Panc1 (cell line): ENCODE measurements at regions not wholly inside any gene's neighbourhood (a gene's known extent, or its start where the extent isn't known, plus 50 kb on each side); places are given as distances from the start of the nearest gene placed in this dataset.

Source experiments
- TCF7L2 ChIP-seq: IDR thresholded peaks from 2 replicates; pipeline ENCODE4 v1.6.1; 2011; ENCODE audit warnings: mild to moderate bottlenecking, low read depth, low read length, inconsistent platforms
- TF ChIP-seq, protein P1 (sequence below): fragments of 450-650 bp; IDR thresholded peaks from 2 replicates; pipeline ENCODE4 v1.5.1; 2017; ENCODE audit warnings: mild to moderate bottlenecking

DNA sequence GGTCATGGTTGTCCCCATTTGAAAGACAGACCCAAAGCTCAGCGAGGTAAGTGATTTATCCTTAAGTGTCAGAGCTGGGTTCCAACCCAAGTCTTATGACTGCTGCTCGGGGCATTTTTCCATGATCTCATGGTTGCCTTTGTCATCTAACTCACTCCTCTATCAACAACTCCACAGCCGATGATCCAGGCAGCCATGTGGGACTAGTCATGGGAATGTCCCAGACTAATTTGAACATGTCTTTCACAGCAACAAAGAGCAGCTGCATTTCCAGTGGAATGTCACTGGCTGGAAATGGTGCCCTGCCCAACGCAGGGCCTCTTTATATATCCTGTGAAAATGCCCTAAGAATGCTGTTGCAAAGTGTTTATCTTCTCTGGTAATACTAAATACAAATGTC is 284.8 kb upstream of the PPARGC1A start:
- TF ChIP-seq, protein P1, sequence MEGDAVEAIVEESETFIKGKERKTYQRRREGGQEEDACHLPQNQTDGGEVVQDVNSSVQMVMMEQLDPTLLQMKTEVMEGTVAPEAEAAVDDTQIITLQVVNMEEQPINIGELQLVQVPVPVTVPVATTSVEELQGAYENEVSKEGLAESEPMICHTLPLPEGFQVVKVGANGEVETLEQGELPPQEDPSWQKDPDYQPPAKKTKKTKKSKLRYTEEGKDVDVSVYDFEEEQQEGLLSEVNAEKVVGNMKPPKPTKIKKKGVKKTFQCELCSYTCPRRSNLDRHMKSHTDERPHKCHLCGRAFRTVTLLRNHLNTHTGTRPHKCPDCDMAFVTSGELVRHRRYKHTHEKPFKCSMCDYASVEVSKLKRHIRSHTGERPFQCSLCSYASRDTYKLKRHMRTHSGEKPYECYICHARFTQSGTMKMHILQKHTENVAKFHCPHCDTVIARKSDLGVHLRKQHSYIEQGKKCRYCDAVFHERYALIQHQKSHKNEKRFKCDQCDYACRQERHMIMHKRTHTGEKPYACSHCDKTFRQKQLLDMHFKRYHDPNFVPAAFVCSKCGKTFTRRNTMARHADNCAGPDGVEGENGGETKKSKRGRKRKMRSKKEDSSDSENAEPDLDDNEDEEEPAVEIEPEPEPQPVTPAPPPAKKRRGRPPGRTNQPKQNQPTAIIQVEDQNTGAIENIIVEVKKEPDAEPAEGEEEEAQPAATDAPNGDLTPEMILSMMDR: no peak
- TF ChIP-seq TCF7L2: no peak
